NCI-H187 (cell line): ENCODE measurements at regions not wholly inside any gene's neighbourhood (a gene's known extent, or its start where the extent isn't known, plus 50 kb on each side); places are given as distances from the start of the nearest gene placed in this dataset.
A peak's percentile ranks its signal among the peaks of the same experiment; 100 is the strongest.

ENCODE experiments used
- DNase-seq, 2 experiments: peaks; one replicate each; lab custom pipeline; 2025; lab: John Stamatoyannopoulos, UW

GRCh38 chr1:30819244-30819571 is 61.6 kb upstream of the LAPTM5 start:
- no peak for DNase-seq

DNA sequence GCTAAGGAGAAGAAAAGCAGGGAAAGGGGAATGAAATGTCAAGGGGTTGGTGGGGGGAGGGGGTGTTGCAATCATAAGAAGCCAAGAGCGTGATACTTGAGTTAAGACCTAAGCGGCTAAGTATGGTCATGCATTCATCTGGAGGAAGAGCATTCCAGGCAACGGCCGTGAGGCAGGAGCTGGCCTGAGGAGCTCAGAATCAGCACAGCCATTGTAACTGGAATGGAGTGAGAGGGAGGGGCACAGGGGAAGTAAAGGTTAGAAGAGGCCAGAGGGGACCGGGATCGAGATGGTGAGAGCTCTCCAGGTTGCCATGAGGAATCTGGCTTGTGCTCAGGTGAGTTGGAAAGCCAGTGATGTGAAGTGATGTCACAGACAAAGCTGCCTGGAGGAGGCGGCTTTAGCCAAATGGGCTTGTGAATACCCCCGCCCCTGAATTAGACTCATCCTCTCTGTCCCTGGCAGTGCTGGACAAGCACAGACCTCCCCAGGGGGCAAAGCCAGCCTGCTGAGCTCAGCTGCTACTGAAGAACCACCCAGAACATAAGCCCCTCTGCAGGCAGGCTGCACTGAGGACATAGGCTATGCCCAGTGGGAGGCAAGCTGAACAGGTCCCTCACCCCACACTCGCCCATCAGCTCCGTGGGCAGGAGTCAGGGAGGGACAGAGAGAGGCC is 61.1 kb upstream of the LAPTM5 start:
- no peak for DNase-seq

GRCh38 chr1:30817548-30817947 is 60.0 kb upstream of the LAPTM5 start:
- no peak for DNase-seq

GRCh38 chr1:30817077-30817438 is 59.5 kb upstream of the LAPTM5 start:
- no peak for DNase-seq

DNA sequence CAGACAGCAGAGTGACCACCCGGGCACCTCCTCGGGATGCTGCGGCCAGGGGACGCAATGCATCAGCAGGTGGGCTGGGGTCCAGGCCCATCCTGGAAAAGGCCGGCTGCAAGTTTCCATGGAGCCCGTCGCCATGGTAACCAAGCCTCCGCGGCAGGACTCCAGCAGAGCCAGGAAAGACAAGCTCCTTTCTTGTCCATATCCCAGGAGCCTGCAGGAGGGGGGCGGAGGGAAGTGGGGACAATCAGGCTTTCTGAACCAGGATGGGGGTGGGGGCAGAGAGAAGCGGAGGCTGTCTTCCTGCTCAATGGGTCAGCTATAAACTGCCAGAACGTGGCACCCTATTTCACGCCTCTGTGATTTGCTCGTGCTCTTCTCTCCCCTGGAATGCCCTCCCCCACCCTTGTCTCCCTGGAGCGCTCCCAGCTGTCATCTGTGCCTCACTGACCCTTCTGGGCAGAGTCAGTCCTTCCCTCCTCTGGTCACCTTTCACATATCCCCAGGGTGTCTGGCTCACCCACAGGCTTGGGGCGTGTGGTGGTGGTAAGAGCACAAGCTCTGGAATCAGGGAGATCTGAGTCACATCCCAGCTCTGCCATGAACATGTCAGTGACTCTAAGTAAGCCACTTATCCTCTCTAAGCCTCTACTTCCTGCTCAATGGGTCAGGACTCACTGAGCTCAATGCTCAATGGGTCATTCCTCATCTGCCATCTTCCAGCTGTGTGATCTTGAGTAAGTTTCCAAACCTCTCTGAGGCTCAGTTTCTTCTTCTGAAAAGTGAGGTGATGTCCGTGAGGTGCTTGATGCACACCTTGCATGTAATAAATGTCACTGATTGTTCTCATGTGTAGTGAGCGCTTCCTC is 58.9 kb upstream of the LAPTM5 start:
- DNase-seq, result no peak

DNA sequence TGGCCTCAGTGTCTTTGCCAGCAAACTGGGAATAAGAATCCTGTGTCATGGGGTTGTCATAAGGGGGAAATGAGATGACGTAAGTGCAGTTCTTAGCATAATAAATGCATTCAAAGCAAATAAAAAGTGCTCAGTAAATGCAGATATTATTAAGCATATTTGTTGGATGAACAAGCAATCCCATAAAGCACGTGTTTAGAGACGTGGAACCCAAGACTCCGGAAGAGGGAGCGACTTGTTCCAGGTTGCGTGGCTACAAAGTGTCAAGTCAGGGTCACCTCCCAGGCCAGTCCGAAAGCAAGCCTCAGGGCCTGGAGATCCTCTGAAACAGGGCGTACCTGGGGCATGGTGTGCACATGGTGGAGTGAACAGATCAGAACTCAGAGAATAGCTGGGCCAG is 58.0 kb upstream of the LAPTM5 start:
- DNase-seq, result no peak

DNA sequence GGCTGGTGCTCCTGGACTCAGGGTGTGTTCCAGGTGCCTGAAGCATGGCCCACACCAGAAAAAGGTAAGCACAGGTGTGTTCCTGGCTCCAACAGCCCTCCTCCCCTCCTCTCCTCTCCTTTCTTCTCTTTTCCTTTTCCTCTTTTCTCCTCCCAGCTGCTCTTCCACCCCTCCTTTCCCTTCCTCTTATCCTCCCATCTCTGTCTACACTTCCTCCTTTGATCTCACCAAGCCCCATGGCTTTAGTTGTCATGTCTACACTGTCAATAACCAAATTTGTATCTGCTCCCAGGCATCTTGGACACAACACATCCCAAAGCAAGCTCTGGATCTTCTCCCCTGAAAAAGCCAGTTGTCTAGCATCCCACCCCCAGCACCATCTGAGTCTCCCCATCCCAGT is 56.7 kb upstream of the LAPTM5 start:
- no peak for DNase-seq

DNA sequence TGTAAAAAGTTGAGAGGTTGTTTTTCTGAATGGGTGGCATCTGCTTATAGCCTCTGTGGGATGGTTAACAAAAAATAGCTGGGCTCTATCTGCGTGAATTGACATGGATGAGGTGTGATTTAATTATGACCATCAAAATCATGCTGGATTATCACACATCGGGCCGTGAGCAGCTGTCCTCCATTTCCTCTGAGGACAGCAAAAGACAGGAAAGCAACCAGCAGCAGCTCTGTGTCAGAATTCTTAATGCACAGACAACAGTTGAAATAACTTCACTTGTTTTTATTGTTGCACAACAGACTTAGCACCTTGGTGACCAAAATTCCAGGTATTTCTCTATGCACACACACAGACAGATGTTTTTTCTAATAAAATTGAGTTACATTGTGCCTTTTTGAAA is 54.5 kb upstream of the LAPTM5 start:
- DNase-seq, result no peak

DNA sequence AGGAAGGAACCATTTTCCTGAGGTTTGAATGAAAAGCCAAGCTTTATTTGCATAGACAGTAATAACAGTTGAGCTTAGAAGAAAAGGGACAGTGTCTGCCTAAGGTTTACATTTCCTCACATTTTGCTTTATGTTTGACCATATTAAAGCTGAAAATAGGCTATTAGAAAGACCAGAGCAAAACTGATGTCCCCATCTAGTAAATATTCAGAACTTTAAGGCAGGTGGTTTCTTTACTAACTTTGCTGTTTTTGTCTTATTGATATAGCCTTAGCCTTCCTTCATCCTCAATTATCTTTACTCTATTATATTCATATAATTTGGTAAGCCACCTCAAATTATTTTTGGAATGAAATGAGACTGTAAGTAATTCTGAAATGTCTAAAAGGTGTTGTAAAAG is 53.6 kb upstream of the LAPTM5 start:
- no peak for DNase-seq

DNA sequence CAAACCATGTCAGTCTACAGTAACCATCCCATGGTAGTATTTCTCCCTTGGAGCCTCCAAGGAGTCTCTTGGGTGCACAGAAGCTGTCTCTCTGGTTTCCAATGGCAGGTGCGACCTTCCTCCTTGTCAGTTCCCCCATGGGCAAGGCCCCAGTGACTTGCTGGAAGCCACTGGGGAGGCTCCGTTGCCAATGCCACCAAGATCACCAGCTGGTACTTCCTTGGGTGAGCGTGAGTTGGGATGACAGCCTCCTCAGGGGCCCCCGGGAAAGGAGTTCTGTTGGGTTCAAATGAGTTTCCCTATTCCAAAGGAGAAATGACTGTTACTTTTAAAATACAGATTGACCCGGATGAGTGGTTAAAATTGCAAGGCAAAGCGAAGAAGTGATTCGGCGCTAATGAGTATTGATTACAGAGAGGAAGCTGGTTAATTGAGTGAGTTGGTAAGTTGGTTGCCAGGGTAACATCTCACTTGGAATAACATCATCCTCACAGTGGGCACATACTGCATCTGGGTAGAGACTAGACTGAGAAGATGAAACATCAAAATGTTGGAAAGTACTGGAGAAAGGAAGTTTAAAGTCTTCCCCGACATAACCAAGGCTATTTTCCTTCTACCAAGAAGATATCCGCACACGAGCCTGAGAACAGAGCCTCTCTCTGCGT is 53.0 kb upstream of the LAPTM5 start:
- no peak for DNase-seq

DNA sequence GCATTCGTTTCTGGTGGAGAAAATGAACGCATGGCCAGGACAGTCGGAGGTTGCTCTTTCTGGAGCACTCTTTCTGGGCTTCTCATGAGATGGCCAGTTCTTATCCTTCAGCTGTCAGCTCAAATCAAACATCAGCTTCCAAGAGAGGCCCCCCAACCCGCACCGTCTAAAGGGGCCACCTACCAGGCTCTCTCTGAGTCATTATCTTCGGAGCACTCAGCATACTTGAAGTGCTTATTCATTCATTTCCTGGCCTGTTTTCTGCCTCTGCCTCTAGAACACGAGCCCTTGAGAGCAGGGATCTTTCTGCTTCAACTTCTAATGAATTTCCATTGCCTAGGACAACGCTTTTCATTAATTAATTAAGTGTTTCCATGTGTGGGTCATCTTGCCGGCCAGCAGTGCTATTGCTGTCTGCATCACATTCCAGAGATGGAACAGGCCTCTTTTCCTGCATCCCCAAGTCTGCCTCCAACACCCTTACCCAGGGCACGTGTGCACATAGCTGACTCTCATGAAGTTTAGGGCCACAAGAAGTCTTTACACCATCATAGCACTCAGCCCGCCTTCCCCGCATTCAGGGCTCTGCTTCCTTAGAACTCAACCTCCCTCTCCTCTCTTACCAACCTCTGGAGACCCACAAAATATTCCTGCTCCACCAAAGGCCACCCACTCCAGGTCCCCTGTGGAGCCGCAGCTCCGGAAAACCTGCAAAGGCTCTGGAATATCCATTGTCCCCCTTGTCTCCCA is 52.1 kb upstream of the LAPTM5 start:
- no peak for DNase-seq

GRCh38 chr1:30808067-30808662 is 50.6 kb upstream of the LAPTM5 start:
- no peak for DNase-seq

GRCh38 chr1:30807318-30808066 is 49.9 kb upstream of the LAPTM5 start:
- peak; percentile 21 to 65 for DNase-seq
